IMR-90 (cell line): ENCODE measurements at regions not wholly inside any gene's neighbourhood (a gene's known extent, or its start where the extent isn't known, plus 50 kb on each side); places are given as distances from the start of the nearest gene placed in this dataset.

Experiments used
- ATAC-seq: fragments of 200-7000 bp; cut with Tn5 transposase; 2 replicates; pipeline ENCODE4 v1.9.1; 2020; ENCODE audit warnings: low read depth, mild to moderate bottlenecking, moderate library complexity
- BruUV-seq: library from RNA; stranded (reverse); fragments of 400-500 nt; replicated peaks from 2 replicates; lab custom pipeline; 2021; lab: Mats Ljungman, UMichigan
- CTCF ChIA-PET: fragments of 300-600 bp; formaldehyde crosslinking; extraction: SDS; loops from one replicate; lab custom pipeline; 2021; ENCODE audit warnings: antibody characterized with exemption; lab: Yijun Ruan, JAX
- POLR2A ChIA-PET: fragments of 300-600 bp; sonication (Branson Sonifier 250); formaldehyde crosslinking; loops from one replicate; lab custom pipeline; 2022; ENCODE audit warnings: antibody characterized with exemption; ENCODE audit not compliant: unreplicated experiment; lab: Charles Lee
- DNase-seq: peaks from one replicate; pipeline ENCODE4 v3.0.0; 2013
- H2AFZ ChIP-seq: replicated peaks from 2 replicates; pipeline ENCODE3; 2013; ENCODE audit warnings: low read length, mild to moderate bottlenecking; ENCODE audit not compliant: poor library complexity
- H2AK5ac ChIP-seq: 2 replicates; pipeline ENCODE4 v1.6.1; 2013; ENCODE audit warnings: low read depth, low read length, inconsistent platforms
- H2AK9ac ChIP-seq: replicated peaks from 2 replicates; pipeline ENCODE3; 2013; ENCODE audit warnings: mild to moderate bottlenecking, low read depth, low read length, moderate library complexity; ENCODE audit not compliant: poor library complexity
- H2BK120ac ChIP-seq: 2 replicates; pipeline ENCODE4 v1.6.1; 2013; ENCODE audit warnings: low read depth, low read length, inconsistent platforms
- H2BK15ac ChIP-seq: 3 replicates; pipeline ENCODE4 v1.6.1; 2013; ENCODE audit warnings: low read depth, low read length, inconsistent platforms
- H2BK20ac ChIP-seq: 2 replicates; pipeline ENCODE4 v1.6.1; 2013; ENCODE audit warnings: low read depth, mild to moderate bottlenecking, inconsistent platforms, low read length, moderate library complexity
- H2BK5ac ChIP-seq: 2 replicates; pipeline ENCODE4 v1.6.1; 2013; ENCODE audit warnings: mild to moderate bottlenecking, low read depth, low read length, inconsistent platforms; ENCODE audit not compliant: poor library complexity, severe bottlenecking
- H3K14ac ChIP-seq: replicated peaks from 2 replicates; pipeline ENCODE4 v1.6.1; 2013; ENCODE audit warnings: low read depth, low read length, inconsistent platforms
- H3K18ac ChIP-seq: 2 replicates; pipeline ENCODE4 v1.6.1; 2013; ENCODE audit warnings: low read depth, low read length, control low read depth
- H3K23ac ChIP-seq: 2 replicates; pipeline ENCODE4 v1.6.1; 2013; ENCODE audit warnings: low read depth, low read length, inconsistent platforms
- H3K27ac ChIP-seq: 2 replicates; pipeline ENCODE4 v1.5.1; 2013; ENCODE audit warnings: mild to moderate bottlenecking, control low read depth, low read length; ENCODE audit not compliant: insufficient read depth
- H3K27me3 ChIP-seq: 2 replicates; pipeline ENCODE4 v1.6.1; 2013; ENCODE audit warnings: low read length; ENCODE audit not compliant: control insufficient read depth, insufficient read depth
- H3K36me3 ChIP-seq: 2 replicates; pipeline ENCODE4 v1.6.1; 2013; ENCODE audit warnings: low read length, mixed read lengths; ENCODE audit not compliant: control insufficient read depth, insufficient read depth
- H3K4ac ChIP-seq: 2 replicates; pipeline ENCODE4 v1.6.1; 2013; ENCODE audit warnings: low read depth, low read length, inconsistent platforms
- H3K4me1 ChIP-seq: 2 replicates; pipeline ENCODE4 v1.6.1; 2013; ENCODE audit warnings: low read length, mixed read lengths; ENCODE audit not compliant: control insufficient read depth, insufficient read depth
- H3K4me2 ChIP-seq: 2 replicates; pipeline ENCODE4 v1.6.1; 2013; ENCODE audit warnings: low read depth, mild to moderate bottlenecking, control low read depth, low read length, moderate library complexity
- H3K4me3 ChIP-seq: 2 replicates; pipeline ENCODE4 v1.5.1; 2013; ENCODE audit warnings: low read depth, mild to moderate bottlenecking, control low read depth, low read length, moderate library complexity; ENCODE audit not compliant: insufficient read depth
- H3K56ac ChIP-seq: 2 replicates; pipeline ENCODE4 v1.6.1; 2013; ENCODE audit warnings: low read length, inconsistent platforms; ENCODE audit not compliant: insufficient read depth; ENCODE audit errors: extremely low read depth
- H3K79me1 ChIP-seq, 2 experiments: 2 replicates each; pipeline ENCODE4 v1.6.1; 2013; ENCODE audit warnings: low read length in 2 of 2, inconsistent platforms in 1 of 2, low read depth in 1 of 2
- H3K9ac ChIP-seq: 2 replicates; pipeline ENCODE4 v1.6.1; 2013; ENCODE audit warnings: low read depth, low read length, control low read depth
- H3K9me1 ChIP-seq: 2 replicates; pipeline ENCODE4 v1.6.1; 2013; ENCODE audit warnings: low read length, inconsistent platforms; ENCODE audit not compliant: insufficient read depth
- H3K9me3 ChIP-seq: 2 replicates; pipeline ENCODE4 v1.6.1; 2013; ENCODE audit warnings: low read length; ENCODE audit not compliant: control insufficient read depth, insufficient read depth
- H4K20me1 ChIP-seq: 2 replicates; pipeline ENCODE4 v1.6.1; 2013; ENCODE audit warnings: low read length, inconsistent platforms; ENCODE audit not compliant: insufficient read depth
- H4K5ac ChIP-seq: 2 replicates; pipeline ENCODE4 v1.6.1; 2013; ENCODE audit warnings: mild to moderate bottlenecking, low read depth, low read length, control low read depth
- H4K8ac ChIP-seq, 2 experiments: 2 replicates each; pipeline ENCODE4 v1.6.1; 2013; ENCODE audit warnings: low read depth in 2 of 2, low read length in 2 of 2, control low read depth in 1 of 2, inconsistent platforms in 1 of 2
- H4K91ac ChIP-seq: 2 replicates; pipeline ENCODE4 v1.6.1; 2013; ENCODE audit warnings: low read depth, low read length, inconsistent platforms; ENCODE audit not compliant: insufficient read depth
- BHLHE40 ChIP-seq: fragments of 150-350 bp; IDR thresholded peaks from 2 replicates; pipeline ENCODE4 v1.6.1; 2016; ENCODE audit warnings: mild to moderate bottlenecking, low read depth, low read length
- CEBPB ChIP-seq: IDR thresholded peaks from 2 replicates; pipeline ENCODE4 v1.6.1; 2012; ENCODE audit warnings: low read depth, low read length, improper control_type of control experiment
- CHD1 ChIP-seq: IDR thresholded peaks from 2 replicates; pipeline ENCODE4 v1.6.1; 2012; ENCODE audit warnings: low read depth, low read length, improper control_type of control experiment
- MAFK ChIP-seq: IDR thresholded peaks from 2 replicates; pipeline ENCODE4 v1.6.1; 2012; ENCODE audit warnings: low read depth, low read length, improper control_type of control experiment
- SMC3 ChIP-seq: fragments of 150-350 bp; IDR thresholded peaks from 2 replicates; pipeline ENCODE4 v1.6.1; 2016; ENCODE audit warnings: low read depth, mild to moderate bottlenecking, antibody characterized with exemption, low read length, moderate library complexity
- WGBS, 2 experiments: methylation state at CpG; one replicate each; pipeline versions ENCODE4 v1.1.5 to v1.1.7; 2013; ENCODE audit warnings: missing lambda C conversion rate in 2 of 2; ENCODE audit not compliant: insufficient read length in 1 of 2; ENCODE audit errors: extremely low coverage in 2 of 2; 5-methylcytosine and 5-hydroxymethylcytosine counted together
- dilution Hi-C: fragments of 300-500 bp; cut with HindIII; formaldehyde crosslinking; loops from one replicate; pipeline ENCODE4 v1.14.3; 2018; ENCODE audit warnings: low sequenced_read_pairs; ENCODE audit not compliant: unreplicated experiment
- in situ Hi-C: fragments of 300-500 bp; cut with MboI; formaldehyde crosslinking; loops from 3 replicates; pipeline ENCODE4 v1.14.3; 2019; ENCODE audit warnings: low sequenced_read_pairs, inconsistent platforms, mixed read lengths
- intact Hi-C: fragments of 100-400 bp; cut with micrococcal nuclease; formaldehyde crosslinking; loops from 2 replicates; pipeline ENCODE4 v1.10.0; 2022
- TF ChIP-seq, protein P1 (sequence below): fragments of 150-350 bp; IDR thresholded peaks from 2 replicates; pipeline ENCODE4 v1.6.1; 2017; ENCODE audit warnings: mild to moderate bottlenecking, antibody characterized with exemption, low read length, low read depth

DNA sequence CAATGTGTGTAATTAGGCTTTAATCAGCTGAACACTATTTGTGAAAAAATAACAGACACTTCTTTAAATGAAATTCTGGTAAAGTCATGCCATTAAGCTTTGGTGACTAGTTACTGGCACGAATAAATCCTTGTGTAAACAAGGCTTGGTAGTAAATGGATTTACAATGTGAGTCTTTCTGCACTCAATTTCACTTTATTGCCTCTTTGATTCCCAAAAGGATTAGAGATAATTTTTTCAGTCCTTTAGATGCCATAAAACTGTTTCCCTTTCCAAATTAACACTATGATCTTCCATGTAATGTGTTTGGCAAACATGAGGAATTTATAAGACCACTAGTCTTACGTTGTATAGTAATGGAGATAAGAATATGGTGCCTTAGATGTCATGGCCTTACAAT lies 339.5 kb upstream of the DNAJC19 start:
- dilution Hi-C loops = no loop called here
- H3K56ac ChIP-seq = no peak overlapping the region
- H3K4me3 ChIP-seq = no peak overlapping the region
- TF ChIP-seq BHLHE40 (no peak), CHD1 (no peak), SMC3 (no peak), CEBPB (no peak), MAFK (no peak)
- TF ChIP-seq, protein P1, sequence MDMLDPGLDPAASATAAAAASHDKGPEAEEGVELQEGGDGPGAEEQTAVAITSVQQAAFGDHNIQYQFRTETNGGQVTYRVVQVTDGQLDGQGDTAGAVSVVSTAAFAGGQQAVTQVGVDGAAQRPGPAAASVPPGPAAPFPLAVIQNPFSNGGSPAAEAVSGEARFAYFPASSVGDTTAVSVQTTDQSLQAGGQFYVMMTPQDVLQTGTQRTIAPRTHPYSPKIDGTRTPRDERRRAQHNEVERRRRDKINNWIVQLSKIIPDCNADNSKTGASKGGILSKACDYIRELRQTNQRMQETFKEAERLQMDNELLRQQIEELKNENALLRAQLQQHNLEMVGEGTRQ = no peak
- H2AK9ac ChIP-seq = no peak overlapping the region
- no peak overlapping the region for H2AK5ac ChIP-seq
- H3K9ac ChIP-seq = no peak overlapping the region
- ChIA-PET CTCF (no interaction called here), POLR2A (no interaction called here)
- no peak overlapping the region for H3K23ac ChIP-seq
- no peak overlapping the region for H4K5ac ChIP-seq
- H2BK5ac ChIP-seq = no peak overlapping the region
- H3K79me1 ChIP-seq = no peaks in the 10 kb centered on the region
- in situ Hi-C loops = no loop called here
- no peak overlapping the region for H3K14ac ChIP-seq
- no peak overlapping the region for H3K4me2 ChIP-seq
- no peaks in the 10 kb centered on the region for H3K36me3 ChIP-seq
- H2BK20ac ChIP-seq = no peak overlapping the region
- no peak overlapping the region for H3K4ac ChIP-seq
- H3K9me3 ChIP-seq = no peaks in the 10 kb centered on the region
- no TSS peak for BruUV-seq
- H3K4me1 ChIP-seq = no peaks in the 10 kb centered on the region
- H2AFZ ChIP-seq = no peak overlapping the region
- no CpG with 5 or more reads among the region's 2 CpGs for WGBS, 2 experiments
- DNase-seq = no peak
- no peaks in the 10 kb centered on the region for H3K9me1 ChIP-seq
- no peak overlapping the region for H2BK15ac ChIP-seq
- no peak overlapping the region for H2BK120ac ChIP-seq
- no peak for ATAC-seq
- H4K8ac ChIP-seq = no peak overlapping the region
- intact Hi-C loops = no loop called here
- H3K18ac ChIP-seq = no peak overlapping the region
- no peak overlapping the region for H3K27ac ChIP-seq
- H3K27me3 ChIP-seq = no peaks in the 10 kb centered on the region
- no peaks in the 10 kb centered on the region for H4K20me1 ChIP-seq
- H4K91ac ChIP-seq = no peak overlapping the region
